GM23248 (cell line): ENCODE measurements at regions not wholly inside any gene's neighbourhood (a gene's known extent, or its start where the extent isn't known, plus 50 kb on each side); places are given as distances from the start of the nearest gene placed in this dataset.

Experiments
- DNase-seq: peaks from one replicate; pipeline ENCODE4 v3.0.0-alpha.2; 2015
- H2AFZ ChIP-seq: fragments of 200-600 bp; sonication (generic); 2 replicates; pipeline ENCODE4 v1.6.1; 2016; ENCODE audit warnings: antibody characterized with exemption
- H3F3A ChIP-seq: fragments of 200-600 bp; sonication (generic); 2 replicates; pipeline ENCODE4 v1.6.1; 2016; ENCODE audit warnings: mild to moderate bottlenecking, antibody characterized with exemption, mixed run types; ENCODE audit not compliant: insufficient read depth
- H3K27ac ChIP-seq: fragments of 200-600 bp; sonication (generic); 2 replicates; pipeline ENCODE4 v1.5.1; 2016; ENCODE audit warnings: mild to moderate bottlenecking
- H3K27me3 ChIP-seq: fragments of 200-600 bp; sonication (generic); replicated peaks from 2 replicates; pipeline ENCODE4 v1.6.1; 2016; ENCODE audit warnings: mild to moderate bottlenecking; ENCODE audit not compliant: insufficient read depth
- H3K36me3 ChIP-seq: fragments of 200-600 bp; sonication (generic); 2 replicates; pipeline ENCODE4 v1.6.1; 2016; ENCODE audit warnings: low read depth, mild to moderate bottlenecking
- H3K4me1 ChIP-seq: fragments of 200-600 bp; sonication (generic); 2 replicates; pipeline ENCODE4 v1.6.1; 2016; ENCODE audit warnings: mild to moderate bottlenecking; ENCODE audit not compliant: insufficient read depth
- H3K4me2 ChIP-seq: fragments of 200-600 bp; sonication (generic); one replicate; pipeline ENCODE4 v1.6.1; 2016; ENCODE audit warnings: mild to moderate bottlenecking; ENCODE audit not compliant: unreplicated experiment
- H3K4me3 ChIP-seq: fragments of 200-600 bp; sonication (generic); 2 replicates; pipeline ENCODE4 v1.5.1; 2016; ENCODE audit warnings: mild to moderate bottlenecking
- H3K79me2 ChIP-seq: fragments of 200-600 bp; sonication (generic); 2 replicates; pipeline ENCODE4 v1.6.1; 2016; ENCODE audit warnings: mild to moderate bottlenecking; ENCODE audit not compliant: insufficient read depth
- H3K9ac ChIP-seq: fragments of 200-600 bp; sonication (generic); 2 replicates; pipeline ENCODE4 v1.6.1; 2016; ENCODE audit warnings: mild to moderate bottlenecking
- H3K9me2 ChIP-seq: fragments of 200-600 bp; sonication (generic); 2 replicates; pipeline ENCODE4 v1.6.1; 2016; ENCODE audit warnings: mixed run types, mild to moderate bottlenecking, moderate library complexity; ENCODE audit not compliant: insufficient read depth
- H3K9me3 ChIP-seq: fragments of 200-600 bp; sonication (generic); one replicate; pipeline ENCODE4 v1.6.1; 2017; ENCODE audit warnings: low read depth
- H4K20me1 ChIP-seq: fragments of 200-600 bp; sonication (generic); 2 replicates; pipeline ENCODE4 v1.6.0; 2016; ENCODE audit not compliant: insufficient read depth
- EZH2 ChIP-seq: fragments of 200-600 bp; sonication (generic); IDR thresholded peaks from 2 replicates; pipeline ENCODE4 v1.6.1; 2018; ENCODE audit warnings: antibody characterized with exemption, mild to moderate bottlenecking; ENCODE audit not compliant: insufficient read depth, poor library complexity, severe bottlenecking
- EZH2phosphoT487 ChIP-seq: fragments of 200-600 bp; sonication (generic); IDR thresholded peaks from 2 replicates; pipeline ENCODE4 v1.6.1; 2018; ENCODE audit warnings: antibody characterized with exemption, moderate library complexity, mild to moderate bottlenecking, low read depth; ENCODE audit not compliant: insufficient read depth
- WGBS, 2 experiments: methylation state at CpG; one replicate each; pipeline ENCODE4 v1.1.6; 2015 to 2017; ENCODE audit warnings: low lambda C conversion rate in 2 of 2, low coverage in 1 of 2; ENCODE audit errors: missing lambda C conversion rate in 2 of 2; 5-methylcytosine and 5-hydroxymethylcytosine counted together
- in situ Hi-C: fragments of 300-500 bp; cut with MboI; formaldehyde crosslinking; loops from 2 replicates; pipeline ENCODE4 v1.15.0; 2020

- no peaks in the 10 kb centered on the region for H4K20me1 ChIP-seq
- H3K4me2 ChIP-seq = no peak overlapping the region
- DNase-seq = no peak
- no peaks in the 10 kb centered on the region for H3K9me2 ChIP-seq
- H3K79me2 ChIP-seq = no peaks in the 10 kb centered on the region
- H3K4me1 ChIP-seq = no peaks in the 10 kb centered on the region
- WGBS, 2 experiments = 65 to 69% methylated on average over 6 of the region's 6 CpGs
- no peak overlapping the region for H3K27ac ChIP-seq
- H3K4me3 ChIP-seq = no peak overlapping the region
- H3K9me3 ChIP-seq = no peaks in the 10 kb centered on the region
- in situ Hi-C loops = no loop called here
- TF ChIP-seq EZH2 = no peak
- TF ChIP-seq EZH2phosphoT487 = no peak
- no peaks in the 10 kb centered on the region; the same call in 1 of the 2 replicates for H3K27me3 ChIP-seq
- no peaks in the 10 kb centered on the region for H3K36me3 ChIP-seq
- H3K9ac ChIP-seq = no peak overlapping the region
- H3F3A ChIP-seq = no peaks in the 10 kb centered on the region
- no peak overlapping the region for H2AFZ ChIP-seq
Measured at GRCh38 chr5:4877579-4877978, 262.6 kb upstream of the ADAMTS16 start.

GRCh38 chr5:4879075-4879474, 261.1 kb upstream of the ADAMTS16 start:
- H3K4me1 ChIP-seq = no peaks in the 10 kb centered on the region
- WGBS, 2 experiments = 64 to 65% methylated on average over 10 of the region's 10 CpGs
- H3K9me3 ChIP-seq = no peaks in the 10 kb centered on the region
- no peaks in the 10 kb centered on the region for H3K79me2 ChIP-seq
- no peaks in the 10 kb centered on the region for H3K27me3 ChIP-seq
- no peak overlapping the region for H3K27ac ChIP-seq
- H3K9ac ChIP-seq = no peak overlapping the region
- H3F3A ChIP-seq = no peaks in the 10 kb centered on the region
- H2AFZ ChIP-seq = no peak overlapping the region
- TF ChIP-seq EZH2 (no peak), EZH2phosphoT487 (no peak)
- H3K4me2 ChIP-seq = no peak overlapping the region
- no peak overlapping the region for H3K4me3 ChIP-seq
- no peaks in the 10 kb centered on the region for H3K9me2 ChIP-seq
- no peaks in the 10 kb centered on the region for H3K36me3 ChIP-seq
- in situ Hi-C loops = no loop called here
- no peaks in the 10 kb centered on the region for H4K20me1 ChIP-seq
- DNase-seq = no peak

GRCh38 chr5:4879693-4880303, 260.3 kb upstream of the ADAMTS16 start:
- Histone ChIP-seq H3K9ac (no peak overlapping the region), H3K4me2 (no peak overlapping the region), H4K20me1 (no peaks in the 10 kb centered on the region), H3K79me2 (no peaks in the 10 kb centered on the region), H3K4me3 (no peak overlapping the region), H3K9me2 (no peaks in the 10 kb centered on the region), H3F3A (no peaks in the 10 kb centered on the region), H3K4me1 (no peaks in the 10 kb centered on the region), H3K36me3 (no peaks in the 10 kb centered on the region), H2AFZ (no peak overlapping the region), H3K27ac (no peak overlapping the region), H3K27me3 (no peaks in the 10 kb centered on the region), H3K9me3 (no peaks in the 10 kb centered on the region)
- peak; percentile 78 for DNase-seq
- WGBS, 2 experiments = 46 to 48% methylated on average over 15 of the region's 15 CpGs
- no peak for TF ChIP-seq EZH2phosphoT487
- no peak for TF ChIP-seq EZH2
- in situ Hi-C loops = loop anchor here (10.0 kb wide), 1 partner anchor 535 kb away; no protein-coding TSS in a partner anchor

- TF ChIP-seq EZH2 (no peak), EZH2phosphoT487 (no peak)
- Histone ChIP-seq H3K9ac (no peak overlapping the region), H3F3A (no peaks in the 10 kb centered on the region), H3K4me3 (no peak overlapping the region), H3K36me3 (no peaks in the 10 kb centered on the region), H3K27ac (no peak overlapping the region), H3K27me3 (no peaks in the 10 kb centered on the region), H2AFZ (no peak overlapping the region), H3K9me3 (no peaks in the 10 kb centered on the region), H3K9me2 (no peaks in the 10 kb centered on the region), H3K79me2 (no peaks in the 10 kb centered on the region), H4K20me1 (no peaks in the 10 kb centered on the region), H3K4me2 (no peak overlapping the region), H3K4me1 (no peaks in the 10 kb centered on the region)
- in situ Hi-C loops = loop anchor here (10.0 kb wide), 1 partner anchor 534 kb away; no protein-coding TSS in a partner anchor
- no peak for DNase-seq
- 74 to 83% methylated on average over 15 of the region's 15 CpGs for WGBS, 2 experiments
Measured at GRCh38 chr5:4880304-4880741, 259.8 kb upstream of the ADAMTS16 start.
